GM10248 (cell line): ENCODE measurements at regions not wholly inside any gene's neighbourhood (a gene's known extent, or its start where the extent isn't known, plus 50 kb on each side); places are given as distances from the start of the nearest gene placed in this dataset.

ENCODE experiments used
- CTCF ChIA-PET: fragments of 300-600 bp; sonication (Branson Sonifier 250); formaldehyde crosslinking; extraction: SDS; loops from one replicate; lab custom pipeline; 2021; ENCODE audit warnings: antibody characterized with exemption; lab: Yijun Ruan, JAX
- POLR2A ChIA-PET: fragments of 350-650 bp; sonication (Branson Sonifier 250); formaldehyde crosslinking; extraction: SDS; loops from one replicate; lab custom pipeline; 2020; ENCODE audit warnings: antibody characterized with exemption; lab: Yijun Ruan, JAX
- DNase-seq: peaks from one replicate; pipeline ENCODE4 v3.0.0; 2012; ENCODE audit errors: extremely low spot score
- TF ChIP-seq, protein P1 (sequence below): IDR thresholded peaks from 2 replicates; pipeline ENCODE4 v1.5.1; 2012; ENCODE audit warnings: mild to moderate bottlenecking, low read depth; ENCODE audit errors: extremely low read depth, missing control alignments, control extremely low read depth

DNA sequence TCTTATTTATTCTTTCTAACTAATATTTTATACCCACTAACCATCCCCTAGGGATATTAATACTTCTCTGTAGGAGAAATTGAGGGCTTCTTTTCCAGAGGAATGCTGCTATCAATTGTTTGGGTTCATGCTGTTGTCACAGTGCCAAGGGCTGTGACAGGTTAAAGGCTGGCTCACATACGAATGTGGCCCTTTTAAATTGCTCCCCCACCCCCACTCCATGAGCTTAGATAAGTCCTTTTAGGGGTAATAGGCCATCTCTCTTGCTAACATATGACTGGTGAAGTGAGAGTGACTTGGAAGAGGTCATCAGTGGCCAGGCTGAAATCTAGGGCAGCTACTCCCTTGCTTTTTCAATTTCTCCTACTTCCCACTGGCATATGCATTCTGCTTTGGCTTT lies 121.9 kb upstream of the DPH6 start:
- ChIA-PET POLR2A (no interaction called here), CTCF (no interaction called here)
- TF ChIP-seq, protein P1, sequence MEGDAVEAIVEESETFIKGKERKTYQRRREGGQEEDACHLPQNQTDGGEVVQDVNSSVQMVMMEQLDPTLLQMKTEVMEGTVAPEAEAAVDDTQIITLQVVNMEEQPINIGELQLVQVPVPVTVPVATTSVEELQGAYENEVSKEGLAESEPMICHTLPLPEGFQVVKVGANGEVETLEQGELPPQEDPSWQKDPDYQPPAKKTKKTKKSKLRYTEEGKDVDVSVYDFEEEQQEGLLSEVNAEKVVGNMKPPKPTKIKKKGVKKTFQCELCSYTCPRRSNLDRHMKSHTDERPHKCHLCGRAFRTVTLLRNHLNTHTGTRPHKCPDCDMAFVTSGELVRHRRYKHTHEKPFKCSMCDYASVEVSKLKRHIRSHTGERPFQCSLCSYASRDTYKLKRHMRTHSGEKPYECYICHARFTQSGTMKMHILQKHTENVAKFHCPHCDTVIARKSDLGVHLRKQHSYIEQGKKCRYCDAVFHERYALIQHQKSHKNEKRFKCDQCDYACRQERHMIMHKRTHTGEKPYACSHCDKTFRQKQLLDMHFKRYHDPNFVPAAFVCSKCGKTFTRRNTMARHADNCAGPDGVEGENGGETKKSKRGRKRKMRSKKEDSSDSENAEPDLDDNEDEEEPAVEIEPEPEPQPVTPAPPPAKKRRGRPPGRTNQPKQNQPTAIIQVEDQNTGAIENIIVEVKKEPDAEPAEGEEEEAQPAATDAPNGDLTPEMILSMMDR = no peak
- no peak for DNase-seq

DNA sequence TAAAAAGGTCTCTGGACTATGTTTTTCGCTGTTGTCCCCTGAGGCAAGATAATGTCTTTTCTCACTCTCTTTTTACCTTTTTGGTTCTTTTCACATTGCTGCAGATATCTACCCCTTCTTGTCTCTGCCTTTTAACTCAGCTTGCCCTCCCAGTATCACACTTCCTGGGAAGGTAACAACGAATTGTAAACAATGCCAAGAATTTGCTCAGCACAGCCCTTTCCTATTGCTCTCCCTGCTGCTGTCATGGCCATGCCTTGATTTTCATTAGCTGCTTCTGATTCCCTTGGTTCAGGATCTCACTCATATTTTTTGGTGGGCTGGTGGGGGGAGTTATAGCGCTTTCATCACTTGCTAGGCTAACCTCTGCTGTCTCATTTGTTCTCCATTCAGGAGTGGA lies 123.1 kb upstream of the DPH6 start:
- DNase-seq = no peak
- CTCF ChIA-PET = interaction anchor here (1.3 to 1.4 kb wide), 2 partner anchors 13 to 32 kb away, joined by 4 to 6 read pairs; no protein-coding TSS in a partner anchor
- POLR2A ChIA-PET = no interaction called here
- TF ChIP-seq, protein P1 = no peak

DNA sequence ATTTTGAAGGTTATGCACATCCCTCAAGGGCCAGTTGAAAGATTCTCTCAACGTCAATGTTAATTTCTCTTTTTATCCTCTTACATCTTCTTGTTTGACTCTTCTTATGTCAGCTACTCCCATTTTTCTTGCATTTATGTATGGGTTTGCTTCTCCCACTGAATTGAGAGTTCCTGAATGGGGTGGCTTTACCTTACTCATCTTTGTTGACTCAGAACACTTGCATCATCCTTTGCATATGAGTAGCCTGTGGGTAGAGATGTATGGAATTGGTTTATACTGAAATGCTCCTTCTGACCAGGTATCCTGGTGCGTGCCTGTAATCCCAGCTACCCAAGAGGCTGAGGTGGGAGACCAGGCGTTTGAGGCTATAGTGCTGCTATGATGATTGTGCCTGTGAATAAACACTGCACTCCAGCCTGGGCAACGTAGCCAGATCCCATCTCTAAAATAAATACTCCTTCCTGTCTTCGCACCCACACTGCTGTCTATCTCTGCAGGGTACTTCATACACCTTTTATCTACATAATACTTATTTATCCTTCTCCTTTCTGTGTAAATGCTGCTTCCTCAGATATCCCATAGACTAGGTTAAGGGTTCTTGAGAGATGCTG lies 123.6 kb upstream of the DPH6 start:
- TF ChIP-seq, protein P1 = no peak
- no peak for DNase-seq
- ChIA-PET POLR2A (no interaction called here), CTCF (interaction anchor here (1.3 to 1.4 kb wide), 2 partner anchors 13 to 33 kb away, joined by 4 to 6 read pairs; no protein-coding TSS in a partner anchor)

DNA sequence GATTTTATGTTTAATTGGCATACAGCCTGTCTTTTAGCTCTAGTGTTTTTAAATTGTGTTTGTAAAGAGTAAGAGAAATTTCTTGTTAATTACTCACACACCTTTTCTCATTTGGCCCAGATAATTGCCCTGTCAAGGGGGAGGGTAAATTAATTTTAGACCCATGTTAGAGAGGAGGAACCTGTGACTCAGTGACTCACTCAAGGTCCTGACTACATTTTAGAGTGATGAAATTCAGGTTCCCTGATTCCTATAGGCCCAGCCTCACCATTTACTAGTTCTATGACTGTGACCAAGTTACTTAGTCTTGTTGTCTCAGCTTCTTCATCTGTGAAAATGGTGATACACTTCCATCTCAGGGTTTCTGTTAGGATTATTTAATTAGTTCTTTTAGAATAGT lies 125.2 kb upstream of the DPH6 start:
- DNase-seq = no peak
- POLR2A ChIA-PET = no interaction called here
- TF ChIP-seq, protein P1 = no peak
- CTCF ChIA-PET = interaction anchor here (1.2 to 1.3 kb wide), 2 partner anchors 9 to 10 kb away, joined by 3 read pairs; no protein-coding TSS in a partner anchor

DNA sequence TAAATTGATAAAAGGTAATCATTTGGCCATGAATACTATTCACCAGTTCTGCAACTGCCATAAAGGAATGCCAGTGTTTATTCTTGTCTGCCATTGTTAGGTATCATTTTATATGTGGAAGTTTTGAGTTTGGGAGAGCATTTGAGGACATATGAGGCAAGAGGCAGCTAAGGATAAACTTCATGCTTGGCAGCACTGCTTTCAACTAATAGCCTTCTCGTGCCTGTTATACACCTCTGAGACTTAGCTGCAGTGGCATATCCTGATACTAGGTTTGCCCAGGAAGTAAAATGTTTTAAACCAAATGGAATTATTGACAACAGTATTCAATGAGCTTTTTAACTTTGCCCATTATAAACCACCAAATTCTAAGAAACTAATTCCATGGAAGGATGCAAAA lies 126.0 kb upstream of the DPH6 start:
- TF ChIP-seq, protein P1 = no peak
- ChIA-PET CTCF (interaction anchor here (0.6 to 1.0 kb wide), 3 partner anchors 9 to 19 kb away, joined by 3 read pairs; no protein-coding TSS in a partner anchor), POLR2A (no interaction called here)
- no peak for DNase-seq

DNA sequence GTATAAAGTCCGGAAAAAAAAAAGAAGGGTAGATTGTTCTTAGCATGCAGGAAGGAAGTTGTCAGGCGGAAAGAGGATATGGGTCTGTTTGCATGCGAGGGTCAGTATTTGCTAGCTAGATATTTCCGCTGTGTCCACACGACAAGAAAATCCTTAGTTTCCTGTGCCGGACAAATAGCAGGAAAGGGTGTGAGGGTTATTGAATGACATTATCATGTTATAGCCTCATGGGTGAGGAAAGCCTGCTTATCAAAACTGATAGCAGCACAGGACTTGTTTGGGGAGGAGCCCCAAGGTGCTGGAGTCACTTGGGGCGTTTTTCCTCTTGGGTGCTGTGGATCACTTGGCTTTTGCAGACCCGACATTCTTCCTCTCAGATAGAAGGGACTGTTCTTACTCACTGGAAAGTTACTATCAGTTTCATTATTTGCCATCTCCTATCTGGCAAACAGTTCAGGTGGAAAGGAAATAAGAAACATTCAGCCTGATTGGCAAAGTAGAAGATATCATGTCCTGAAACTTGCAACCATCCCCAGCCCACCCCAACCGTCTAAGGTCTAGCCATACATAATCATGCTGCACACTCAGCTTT lies 127.2 kb upstream of the DPH6 start:
- ChIA-PET CTCF (interaction anchor here (1.0 kb wide), 2 partner anchors 11 to 55 kb away, joined by 3 read pairs; no protein-coding TSS in a partner anchor), POLR2A (interaction anchor here (0.6 kb wide), 1 partner anchor 699 kb away, joined by 3 read pairs; no protein-coding TSS in a partner anchor)
- TF ChIP-seq, protein P1 = no peak
- DNase-seq = no peak
